Stimulated activated CD4-positive, alpha-beta T cell treated with anti-CD3 and anti-CD28 coated beads, TNF-alpha, amount 100 ng/mL, for 48 hours (primary cell): ENCODE measurements at regions not wholly inside any gene's neighbourhood (a gene's known extent, or its start where the extent isn't known, plus 50 kb on each side); places are given as distances from the start of the nearest gene placed in this dataset.
A peak's percentile ranks its signal among the peaks of the same experiment; 100 is the strongest.
"Not testable (repeated sequence)": the region's sequence is repeated elsewhere in the genome, so short reads cannot be mapped to it uniquely, and the experiment has no call there.

Experiments used
- DNase-seq, 3 donors: peaks; one replicate each; pipeline ENCODE4 v3.0.0-alpha.2; 2020; ENCODE audit warnings: low read depth in 3 of 3

DNA sequence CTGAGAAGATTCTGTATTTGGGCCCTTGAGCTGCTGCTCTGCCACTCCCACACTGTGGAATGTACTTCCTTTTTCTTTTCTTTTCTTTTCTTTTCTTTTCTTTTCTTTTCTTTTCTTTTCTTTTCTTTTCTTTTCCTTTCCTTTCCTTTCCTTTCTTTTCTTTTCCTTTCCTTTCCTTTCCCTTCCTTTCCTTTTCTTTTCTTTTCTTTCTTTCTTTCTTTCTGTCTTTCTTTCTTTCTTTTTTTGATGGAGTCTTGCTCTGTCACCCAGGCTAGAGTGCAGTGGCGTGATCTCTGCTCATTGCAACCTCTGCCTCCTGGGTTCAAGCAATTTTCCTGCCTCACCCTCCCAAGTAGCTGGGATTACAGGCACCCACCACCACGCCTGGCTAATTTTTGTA is 89.8 kb downstream of the DNAAF6 start:
- not testable (repeated sequence) for DNase-seq

DNA sequence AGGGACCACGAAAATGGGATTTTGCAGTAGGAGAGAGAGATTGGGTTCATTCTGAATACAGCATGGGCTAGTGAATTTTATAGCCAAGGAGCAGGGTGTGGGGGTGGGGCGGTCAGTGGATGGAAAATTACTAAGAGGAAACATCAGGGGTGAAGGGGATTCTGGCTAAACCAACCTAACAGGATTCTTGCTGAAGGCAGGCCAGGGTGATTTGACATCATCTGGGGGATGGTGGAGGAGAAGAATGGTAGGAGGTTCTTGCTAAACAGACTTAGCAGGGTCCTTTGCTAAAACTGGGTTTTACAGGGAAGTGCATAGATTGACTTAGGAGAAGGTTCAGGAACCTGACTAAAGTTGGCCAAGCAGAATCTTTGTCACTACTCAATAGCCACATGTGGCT is 91.9 kb downstream of the DNAAF6 start:
- no peak for DNase-seq

DNA sequence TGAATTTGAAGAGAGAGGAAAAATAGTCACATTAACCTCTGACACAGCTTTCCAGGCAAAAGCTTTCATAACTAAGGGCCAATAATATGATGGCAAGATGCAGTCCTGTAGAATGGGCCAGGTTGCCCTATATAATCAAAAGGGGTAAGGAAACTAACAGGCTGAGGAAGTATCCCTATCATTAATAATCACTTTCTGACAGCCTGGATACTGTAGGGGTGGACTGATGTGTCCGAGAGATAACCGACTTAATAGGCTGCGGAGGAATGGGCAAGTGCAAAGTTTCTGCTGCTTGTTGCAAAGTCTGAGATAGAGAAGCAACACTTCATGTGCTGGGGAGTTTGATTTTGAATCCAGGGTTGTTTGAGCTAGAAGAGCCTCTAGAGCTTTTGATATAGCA is 94.8 kb downstream of the DNAAF6 start:
- no peak for DNase-seq

DNA sequence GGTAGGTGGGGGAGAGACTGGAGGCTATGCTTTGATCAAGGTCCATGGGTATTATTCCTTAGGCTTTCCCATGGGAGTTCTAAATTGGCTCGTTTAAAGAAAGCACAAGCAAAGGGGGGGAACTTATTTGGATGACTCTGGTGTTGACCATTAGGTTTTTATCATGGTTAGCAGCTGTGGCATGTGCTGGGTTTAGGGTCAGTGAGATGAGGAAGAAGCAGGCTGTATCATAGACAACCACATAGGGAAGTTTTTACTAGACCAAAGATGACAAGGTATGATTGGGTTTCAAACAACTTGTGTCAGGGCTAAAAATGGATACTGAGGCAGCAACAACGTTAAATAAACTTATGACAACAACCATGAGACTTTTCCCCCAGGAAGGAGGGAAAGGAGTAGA is 97.7 kb downstream of the DNAAF6 start:
- no peak for DNase-seq

DNA sequence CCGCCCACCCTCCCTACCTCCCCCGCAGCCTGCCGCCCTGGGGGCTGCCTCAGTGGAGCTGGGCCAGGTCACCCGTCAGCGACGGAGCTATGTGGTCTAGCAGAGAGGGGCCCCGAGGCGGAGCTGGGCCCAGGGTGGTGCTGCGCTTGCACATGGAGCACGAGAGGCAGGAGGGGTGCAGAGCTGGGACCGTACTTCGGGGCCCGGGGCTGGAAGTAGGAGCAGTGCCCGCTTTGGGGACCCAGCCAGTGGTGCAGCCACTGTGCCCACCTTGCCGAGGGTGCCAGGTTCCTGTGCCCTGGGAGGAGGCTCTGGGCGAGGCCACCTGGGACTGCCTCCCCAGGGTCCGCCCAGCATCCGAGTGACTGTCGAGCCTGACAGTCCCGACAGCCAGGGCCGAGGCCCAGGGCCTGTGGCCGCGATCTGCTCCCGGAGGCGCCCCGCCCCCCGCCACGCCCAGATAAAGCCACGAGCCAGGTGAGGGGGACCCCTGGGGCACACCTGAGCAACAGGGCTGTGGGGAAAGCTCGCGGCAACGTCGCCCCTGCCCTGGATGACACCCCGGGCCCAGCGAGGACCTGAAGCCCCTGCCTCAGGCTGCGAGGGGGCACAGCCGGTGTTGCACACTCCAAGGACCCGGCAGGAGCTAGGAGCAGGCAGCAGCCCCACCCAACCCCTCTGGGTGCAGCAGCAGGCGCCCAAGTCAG is 117.5 kb downstream of the DNAAF6 start:
- no peak for DNase-seq

DNA sequence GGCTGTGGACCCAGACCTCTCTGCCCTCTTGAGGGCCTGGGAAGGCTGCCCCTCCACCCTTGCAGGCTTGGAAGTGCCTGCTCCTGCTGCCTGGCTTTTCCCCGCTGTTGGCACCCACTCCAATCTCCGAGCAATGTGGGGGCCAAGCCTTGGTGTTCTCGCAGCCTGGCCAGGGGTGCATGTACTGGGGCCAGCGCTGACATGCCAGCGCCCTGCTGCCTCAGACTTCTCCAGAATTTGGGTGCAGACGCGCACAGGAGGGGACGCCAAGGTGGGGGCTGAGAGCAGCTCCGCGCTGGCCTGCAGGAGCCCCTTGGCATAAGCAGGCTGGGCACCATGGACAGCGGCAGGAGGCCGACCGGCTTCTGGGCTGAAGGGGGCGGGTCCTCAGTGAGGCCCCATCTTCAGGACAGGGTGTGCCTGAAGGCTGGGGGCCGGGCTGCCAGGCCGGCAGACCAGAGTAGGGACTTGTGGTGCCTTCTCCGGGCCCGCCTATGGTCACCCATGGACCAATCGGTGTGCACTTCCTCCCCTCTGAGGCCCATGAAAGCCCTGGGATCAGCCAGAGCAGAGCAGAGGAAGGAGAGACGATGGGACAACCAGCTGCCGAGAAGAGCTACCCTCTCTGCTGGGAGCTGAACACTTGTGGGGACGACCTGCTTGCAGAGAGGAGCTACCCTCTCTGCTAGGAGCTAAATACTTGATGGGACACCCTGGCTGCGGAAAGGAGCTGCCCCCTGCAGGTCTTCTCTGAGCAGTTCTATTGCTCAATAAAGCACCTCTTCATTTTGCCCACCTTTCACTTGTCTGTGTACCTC is 118.3 kb downstream of the DNAAF6 start:
- DNase-seq, result peak in 1 of 3 donors; percentile 3

DNA sequence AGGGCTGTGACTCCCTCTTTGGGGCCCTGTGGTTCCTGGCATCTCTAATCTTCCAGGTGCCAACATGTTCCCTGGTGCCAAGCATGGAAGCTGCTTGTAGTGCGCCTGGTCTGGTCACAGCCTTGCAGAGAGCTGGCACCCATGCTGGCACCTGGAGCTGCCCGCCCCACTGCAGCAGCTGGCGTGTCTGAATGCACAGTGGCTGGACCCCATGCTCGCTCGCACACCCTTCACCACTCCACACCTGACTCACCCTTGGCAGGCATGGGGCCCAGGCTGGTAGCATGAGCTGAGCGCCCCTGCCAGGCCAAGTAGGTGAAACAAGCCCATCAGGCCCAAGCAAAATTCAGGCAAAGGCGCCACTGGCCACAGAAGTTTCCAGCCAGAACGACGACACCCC is 119.1 kb downstream of the DNAAF6 start:
- DNase-seq, result no peak

DNA sequence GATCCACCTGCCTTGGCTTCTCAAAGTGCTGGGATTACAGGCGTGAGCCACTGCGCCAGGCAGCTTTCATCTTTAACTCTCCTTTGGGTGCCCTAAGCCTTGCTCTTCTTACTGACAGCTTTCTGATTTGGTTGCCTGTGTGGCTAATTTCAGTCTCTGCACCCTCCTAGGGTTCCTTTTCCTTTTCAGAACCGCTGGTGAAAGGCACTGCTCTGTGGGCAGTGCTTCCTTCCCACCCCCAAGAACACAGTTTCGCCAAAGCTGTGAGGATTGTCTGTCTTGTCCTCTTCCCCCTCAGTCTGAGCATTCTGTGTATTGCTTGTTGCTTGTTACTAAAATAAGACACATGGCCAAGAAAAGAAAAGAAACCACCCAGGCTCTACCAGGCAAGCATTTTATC is 101.4 kb upstream of the FRMPD3 start:
- no peak for DNase-seq

DNA sequence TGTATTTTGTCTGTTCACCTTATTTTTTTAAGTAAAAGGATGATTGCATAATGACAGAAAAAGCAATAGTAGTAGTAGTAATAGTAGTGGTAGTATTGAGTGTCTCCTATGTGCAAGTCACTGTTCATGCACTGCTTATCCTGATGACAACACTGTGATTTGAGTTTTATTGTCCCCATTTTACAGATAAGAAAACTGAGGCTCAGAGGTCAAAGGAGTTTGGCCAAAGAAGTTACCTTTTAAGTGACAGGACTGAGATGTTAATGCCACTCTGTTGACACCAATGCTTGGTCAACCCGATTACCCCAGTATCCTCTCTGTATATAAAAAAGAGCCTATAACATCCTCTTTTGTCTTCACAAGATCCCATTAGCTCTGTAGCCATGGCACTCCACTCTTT is 100.5 kb upstream of the FRMPD3 start:
- DNase-seq, result no peak

DNA sequence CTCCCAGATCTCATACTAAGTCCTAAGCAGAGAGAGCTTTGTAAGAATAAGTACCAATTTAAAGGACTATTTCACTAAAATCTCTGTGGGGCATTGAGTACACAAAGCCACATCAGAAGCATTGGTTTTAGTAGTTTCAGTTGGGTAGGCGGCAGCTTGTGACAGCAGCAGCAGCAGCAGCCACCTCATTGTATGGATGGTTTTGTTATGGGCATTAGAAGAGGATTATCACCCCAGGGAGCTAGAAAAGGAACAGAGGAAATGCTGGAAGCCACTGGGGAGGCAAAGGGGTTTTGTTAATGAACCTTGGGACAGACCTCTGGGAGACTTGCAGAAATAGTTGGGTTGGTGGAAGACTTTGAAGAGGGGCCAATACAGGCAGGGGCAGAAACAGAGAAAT is 93.9 kb upstream of the FRMPD3 start:
- no peak for DNase-seq

DNA sequence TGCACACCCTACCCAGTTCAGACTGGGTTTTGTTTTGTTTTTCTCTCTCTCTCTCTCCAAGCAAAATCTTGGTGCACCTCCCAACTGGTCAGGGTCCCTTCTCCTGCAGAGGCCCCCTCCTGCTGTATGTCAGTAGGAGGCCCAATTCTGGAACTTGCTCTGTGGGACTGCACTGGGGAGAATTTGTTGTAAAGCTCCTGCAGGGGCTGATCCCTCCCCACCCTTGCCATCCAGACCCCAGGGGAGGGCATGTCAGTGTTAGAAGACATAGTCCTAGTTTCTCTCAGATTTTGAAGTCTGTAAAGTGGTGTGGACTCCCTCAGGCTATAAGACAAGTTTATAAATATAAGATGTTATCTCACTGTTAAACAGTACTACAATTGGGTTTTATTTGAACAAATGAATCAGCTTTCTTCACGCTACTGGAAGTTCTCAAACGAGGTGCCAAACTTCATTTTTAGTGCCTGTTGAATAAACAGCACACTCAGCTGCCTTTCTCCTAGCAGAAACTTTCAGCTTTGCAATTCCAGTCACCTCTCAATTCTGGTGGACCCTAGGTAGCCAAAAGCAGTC is 88.6 kb upstream of the FRMPD3 start:
- no peak for DNase-seq

DNA sequence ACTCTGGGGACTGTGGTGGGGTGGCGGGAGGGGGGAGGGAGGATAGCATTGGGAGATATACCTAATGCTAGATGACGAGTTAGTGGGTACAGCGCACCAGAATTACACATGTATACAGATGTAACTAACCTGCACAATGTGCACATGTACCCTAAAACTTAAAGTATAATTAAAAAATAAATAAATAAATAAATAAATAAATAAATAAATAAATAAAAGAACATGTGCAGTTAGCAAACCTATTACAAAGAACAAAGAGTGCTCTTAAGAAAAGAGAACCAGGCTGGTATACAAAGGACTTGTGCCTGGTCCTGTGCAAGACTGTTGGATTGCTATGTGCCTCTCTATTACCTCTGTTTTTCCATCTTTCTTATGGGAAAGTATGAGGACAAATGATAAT is 79.3 kb upstream of the FRMPD3 start:
- DNase-seq, result not testable (repeated sequence)

DNA sequence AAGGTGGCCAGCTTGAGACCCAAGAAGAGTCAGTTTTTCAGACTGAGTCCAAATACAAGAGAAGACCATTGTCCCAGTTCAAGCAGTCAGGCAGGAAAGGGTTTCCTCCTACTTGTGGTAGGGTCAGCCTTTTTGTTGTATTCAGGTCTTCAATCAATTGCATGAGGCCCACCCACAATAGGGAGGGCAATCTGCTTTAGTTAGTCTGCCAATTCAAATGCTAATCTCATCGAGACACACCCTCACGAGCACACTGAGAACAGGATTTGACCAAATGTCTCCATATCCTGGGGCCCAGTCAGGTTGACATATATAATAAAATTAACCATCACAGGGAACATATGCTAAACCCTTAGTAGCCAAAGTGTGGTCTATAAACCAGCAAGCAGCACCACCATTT is 75.3 kb upstream of the FRMPD3 start:
- no peak for DNase-seq

DNA sequence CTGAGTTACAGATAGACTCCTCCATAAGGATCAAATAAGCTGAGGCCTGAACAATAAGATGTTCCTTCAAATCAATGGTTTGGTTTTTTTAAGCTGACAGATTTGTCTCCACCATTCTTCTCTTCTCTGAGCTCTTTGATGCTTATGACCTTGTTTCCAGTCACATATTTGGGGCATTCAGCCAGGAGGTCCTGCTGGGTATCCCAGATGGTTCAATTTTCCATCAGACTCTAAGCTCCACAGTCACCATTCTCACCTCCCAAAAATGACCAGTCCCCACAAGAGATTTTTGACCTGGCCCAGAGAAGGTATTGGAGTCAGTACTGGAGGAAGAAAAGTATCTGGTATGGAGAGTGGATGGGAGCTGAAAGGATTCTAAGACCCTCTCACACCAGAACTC is 74.6 kb upstream of the FRMPD3 start:
- no peak for DNase-seq

DNA sequence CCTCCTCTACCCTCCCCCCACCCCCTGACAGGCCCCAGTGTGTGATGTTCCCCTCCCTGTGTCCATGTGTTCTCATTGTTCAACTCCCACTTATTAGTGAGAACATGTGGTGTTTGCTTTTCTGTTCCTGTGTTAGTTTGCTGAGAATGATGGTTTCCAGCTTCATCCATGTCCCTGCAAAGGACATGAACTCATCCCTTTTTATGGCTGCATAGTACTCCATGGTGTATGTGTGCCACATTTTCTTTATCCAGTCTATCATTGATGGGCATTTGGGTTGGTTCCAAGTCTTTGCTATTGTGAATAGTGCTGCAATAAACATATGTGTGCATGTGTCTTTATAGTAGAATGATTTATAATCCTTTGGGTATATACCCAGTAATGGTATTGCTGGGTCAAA is 73.3 kb upstream of the FRMPD3 start:
- not testable (repeated sequence) for DNase-seq

DNA sequence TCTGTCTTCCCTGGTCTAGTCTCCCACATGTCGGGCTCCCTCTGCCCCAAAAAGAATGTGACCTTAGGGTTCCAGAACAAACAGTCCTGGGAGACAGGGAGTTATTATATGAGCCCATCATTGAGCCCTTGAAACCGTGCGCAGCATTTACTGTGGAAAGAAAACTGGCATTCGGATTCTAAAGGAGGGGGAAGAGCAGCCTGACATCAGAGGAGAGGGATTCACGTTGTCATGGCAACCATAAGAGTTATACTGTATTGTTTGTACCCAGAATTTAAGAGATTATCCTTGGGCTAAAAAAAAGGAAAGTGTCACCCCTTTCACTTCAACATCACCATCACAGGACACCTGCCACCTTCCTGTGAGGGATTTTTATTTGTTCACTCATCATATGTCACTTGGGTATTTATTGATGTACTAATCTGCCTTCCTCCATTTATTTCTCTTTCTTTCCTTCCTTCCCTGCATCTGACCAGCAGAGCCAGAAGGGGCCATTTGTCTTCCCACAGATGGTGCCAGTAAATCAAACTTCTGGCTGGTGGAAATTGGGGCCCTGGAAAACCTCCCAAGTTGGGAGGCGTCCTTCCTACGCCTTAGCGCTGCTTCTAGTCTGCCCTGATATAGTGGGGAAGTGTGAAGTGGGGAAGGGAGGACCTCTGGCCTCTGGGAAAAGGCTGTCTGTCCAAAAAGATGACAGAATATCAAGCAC is 64.9 kb upstream of the FRMPD3 start:
- DNase-seq, result no peak

DNA sequence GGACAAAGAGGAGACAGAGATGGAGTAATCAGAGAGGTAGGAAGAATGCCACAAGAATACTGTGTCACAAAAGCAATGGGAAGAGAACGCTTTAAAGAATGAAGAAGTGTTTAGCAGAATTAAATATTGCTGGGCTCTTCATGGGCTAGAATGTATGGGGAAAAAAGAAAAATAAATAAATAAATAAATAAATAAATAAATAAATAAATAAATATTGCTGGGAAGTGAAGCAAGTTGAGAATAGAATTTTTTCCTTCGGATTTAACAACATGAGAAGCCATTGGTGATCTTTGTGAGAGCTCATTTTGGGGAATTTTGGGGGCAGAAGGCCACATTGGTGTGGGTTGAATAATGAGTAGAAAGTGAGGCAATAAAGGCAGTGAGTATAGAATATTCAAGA is 59.7 kb upstream of the FRMPD3 start:
- no peak for DNase-seq

DNA sequence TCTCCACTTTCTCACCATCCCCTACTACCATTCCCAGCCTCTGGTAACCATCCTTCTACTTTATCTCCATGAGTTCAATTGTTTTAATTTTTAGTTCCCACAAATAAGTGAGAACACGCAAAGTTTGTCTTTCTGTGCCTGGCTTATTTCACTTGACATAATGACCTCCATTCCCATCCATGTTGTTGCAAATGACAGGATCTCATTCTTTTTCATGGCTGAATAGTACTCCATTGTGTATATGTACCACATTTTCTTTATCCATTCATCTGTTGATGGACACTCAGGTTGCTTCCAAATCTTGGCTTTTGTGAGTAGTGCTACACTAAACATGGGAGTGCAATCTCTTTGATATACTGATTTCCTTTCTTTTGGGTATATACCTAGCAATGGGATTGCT is 55.8 kb upstream of the FRMPD3 start:
- DNase-seq, result not testable (repeated sequence)

DNA sequence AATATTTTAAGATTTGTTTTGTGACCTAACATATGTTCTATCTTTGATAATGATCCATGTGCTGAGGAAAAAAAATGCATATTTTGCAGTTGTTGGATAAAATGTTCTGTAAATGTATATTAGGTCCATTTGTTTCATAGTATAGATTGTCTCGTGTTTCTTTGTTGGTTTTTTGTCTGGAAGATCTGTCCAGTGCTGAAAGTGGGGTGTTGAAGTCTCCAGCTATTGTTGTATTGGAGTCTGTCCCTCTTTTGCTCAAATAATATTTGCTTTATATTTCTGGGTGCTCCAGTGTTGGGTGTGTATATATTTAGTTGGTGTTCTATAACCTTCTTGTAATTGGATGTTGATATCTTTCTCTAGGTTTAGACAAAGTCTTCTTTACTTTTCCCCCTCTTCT is 53.2 kb upstream of the FRMPD3 start:
- DNase-seq, result no peak

DNA sequence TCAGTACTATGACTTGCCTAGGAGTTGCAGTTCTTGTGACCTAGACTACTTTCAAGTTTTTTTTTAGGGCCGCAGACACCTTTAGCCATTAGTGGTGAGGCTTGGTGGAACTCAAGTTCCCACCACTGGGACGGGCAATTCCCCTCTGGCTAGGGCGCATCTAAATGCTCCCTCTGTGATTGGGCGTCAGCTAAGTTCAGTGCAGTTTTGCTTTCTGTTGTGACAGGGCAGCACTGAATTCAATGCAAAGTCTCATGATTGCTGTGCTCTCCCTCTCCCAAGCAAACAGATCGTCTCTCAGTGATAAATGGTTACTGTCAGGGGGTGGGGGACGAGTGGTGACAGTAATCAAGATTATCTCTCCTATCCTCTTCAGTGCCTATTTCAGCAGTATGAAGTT is 52.7 kb upstream of the FRMPD3 start:
- no peak for DNase-seq

DNA sequence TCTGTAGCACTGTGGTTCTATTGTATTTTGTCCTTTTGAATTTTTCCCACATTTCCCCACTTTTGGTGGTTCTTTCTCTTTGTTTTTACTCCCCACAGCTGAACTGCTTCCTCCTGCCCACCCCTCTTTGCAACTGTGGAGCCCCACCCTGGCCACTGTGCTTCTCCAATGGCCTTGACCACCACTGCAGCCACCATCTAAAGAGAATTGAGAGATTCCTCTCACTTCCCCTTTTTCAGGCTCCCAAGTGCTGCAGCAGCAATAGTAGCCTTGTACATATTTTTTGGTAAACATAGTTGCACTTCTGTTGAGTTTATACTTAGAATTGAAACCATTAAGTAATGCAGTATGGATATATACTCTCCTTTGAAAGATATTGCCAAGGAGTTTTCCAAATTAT is 51.3 kb upstream of the FRMPD3 start:
- no peak for DNase-seq
